Common myeloid progenitor, CD34-positive (primary cell): ENCODE measurements at regions not wholly inside any gene's neighbourhood (a gene's known extent, or its start where the extent isn't known, plus 50 kb on each side); places are given as distances from the start of the nearest gene placed in this dataset.

ENCODE experiments used
- CTCF ChIA-PET: fragments of 350-600 bp; sonication (Branson Sonifier 250); formaldehyde crosslinking; loops from one replicate; lab custom pipeline; 2021; ENCODE audit warnings: antibody characterized with exemption; lab: Charles Lee
- POLR2A ChIA-PET: fragments of 350-600 bp; sonication (Branson Sonifier 250); formaldehyde crosslinking; loops from one replicate; lab custom pipeline; 2021; ENCODE audit warnings: antibody characterized with exemption; lab: Charles Lee
- DNase-seq, 3 donors: peaks; one replicate each; pipeline versions ENCODE4 v3.0.0 to v3.0.0-alpha.2; 2013
- H3K27ac ChIP-seq, 2 experiments: 1 replicate in 1 of 2; 2 replicates in 1 of 2; pipeline ENCODE4 v1.7.0; 2013; ENCODE audit warnings: inconsistent platforms in 2 of 2, low read length in 2 of 2, mild to moderate bottlenecking in 2 of 2, low read depth in 1 of 2, moderate library complexity in 1 of 2; ENCODE audit not compliant: severe bottlenecking in 2 of 2, insufficient read depth in 1 of 2, poor library complexity in 1 of 2
- H3K27me3 ChIP-seq, 5 experiments: replicated peaks in 2 of 5; 1 replicate in 3 of 5; 2 replicates in 2 of 5; pipeline versions ENCODE4 v1.6.1 to v1.7.0; 2013; ENCODE audit warnings: low read length in 4 of 5, mild to moderate bottlenecking in 2 of 5, moderate library complexity in 2 of 5, inconsistent platforms in 1 of 5; ENCODE audit not compliant: insufficient read depth in 5 of 5, control insufficient read depth in 4 of 5
- H3K36me3 ChIP-seq, 4 experiments: 1 replicate in 2 of 4; 2 replicates in 2 of 4; pipeline versions ENCODE4 v1.6.1 to v1.7.0; 2013; ENCODE audit warnings: low read length in 3 of 4, control low read depth in 1 of 4, mild to moderate bottlenecking in 1 of 4; ENCODE audit not compliant: control insufficient read depth in 4 of 4, insufficient read depth in 4 of 4
- H3K4me1 ChIP-seq, 4 experiments: 1 replicate in 3 of 4; 2 replicates in 1 of 4; pipeline versions ENCODE4 v1.6.1 to v1.7.1; 2013; ENCODE audit warnings: low read length in 3 of 4, mild to moderate bottlenecking in 3 of 4, control low read depth in 1 of 4, inconsistent platforms in 1 of 4, moderate library complexity in 1 of 4; ENCODE audit not compliant: control insufficient read depth in 4 of 4, insufficient read depth in 4 of 4; ENCODE audit errors: control extremely low read depth in 1 of 4
- H3K4me3 ChIP-seq, 7 experiments: 1 replicate in 4 of 7; 2 replicates in 3 of 7; pipeline versions ENCODE4 v1.5.1 to v1.7.0; 2013; ENCODE audit warnings: mild to moderate bottlenecking in 7 of 7, low read length in 6 of 7, moderate library complexity in 6 of 7, inconsistent platforms in 2 of 7, low read depth in 2 of 7, control low read depth in 1 of 7; ENCODE audit not compliant: insufficient read depth in 4 of 7, control insufficient read depth in 1 of 7; ENCODE audit errors: extremely low read depth in 1 of 7
- H3K9me3 ChIP-seq, 5 experiments: 1 replicate in 4 of 5; 2 replicates in 1 of 5; pipeline versions ENCODE4 v1.6.1 to v1.7.1; 2013; ENCODE audit warnings: low read length in 4 of 5, mild to moderate bottlenecking in 2 of 5, inconsistent platforms in 1 of 5, low read depth in 1 of 5, moderate library complexity in 1 of 5; ENCODE audit not compliant: control insufficient read depth in 4 of 5, insufficient read depth in 2 of 5; ENCODE audit errors: control extremely low read depth in 1 of 5
- WGBS: methylation state at CpG from one replicate; pipeline ENCODE4 v1.1.5; 2013; ENCODE audit not compliant: insufficient coverage; 5-methylcytosine and 5-hydroxymethylcytosine counted together

- H3K4me3 ChIP-seq, result no peak overlapping the region
- no peaks in the 10 kb centered on the region for H3K27me3 ChIP-seq
- ChIA-PET POLR2A (no interaction called here), CTCF (no interaction called here)
- no peak overlapping the region for H3K27ac ChIP-seq
- no peaks in the 10 kb centered on the region for H3K9me3 ChIP-seq
- DNase-seq, result no peak
- no peaks in the 10 kb centered on the region for H3K4me1 ChIP-seq
- H3K36me3 ChIP-seq, result no peaks in the 10 kb centered on the region
- no CpG with 5 or more reads among the region's 1 CpG for WGBS
These were observed 478.3 kb upstream of the EDIL3 start for GRCh38 chr5:84863020-84863419.

- Histone ChIP-seq H3K27me3 (no peaks in the 10 kb centered on the region), H3K4me1 (no peaks in the 10 kb centered on the region), H3K36me3 (no peaks in the 10 kb centered on the region), H3K4me3 (no peak overlapping the region), H3K27ac (no peak overlapping the region), H3K9me3 (no peaks in the 10 kb centered on the region)
- WGBS, result 93% methylated on average over 6 of the region's 7 CpGs
- POLR2A ChIA-PET, result no interaction called here
- no peak for DNase-seq
- CTCF ChIA-PET, result no interaction called here
These were observed 477.5 kb upstream of the EDIL3 start for GRCh38 chr5:84862132-84862531.

- Histone ChIP-seq H3K4me1 (no peaks in the 10 kb centered on the region), H3K9me3 (peaks cover 0 to 2% (median 0%) of the 10 kb centered on the region in 5 experiments), H3K36me3 (no peaks in the 10 kb centered on the region), H3K27me3 (no peaks in the 10 kb centered on the region), H3K27ac (no peak overlapping the region), H3K4me3 (no peak overlapping the region)
- ChIA-PET CTCF (no interaction called here), POLR2A (no interaction called here)
- DNase-seq, result no peak
- WGBS, result 100% methylated on average over 1 of the region's 2 CpGs
These were observed 476.6 kb upstream of the EDIL3 start for GRCh38 chr5:84861306-84861705.

- no peaks in the 10 kb centered on the region for H3K27me3 ChIP-seq
- ChIA-PET POLR2A (no interaction called here), CTCF (no interaction called here)
- no peak overlapping the region for H3K27ac ChIP-seq
- peaks cover 0 to 2% (median 0%) of the 10 kb centered on the region in 5 experiments for H3K9me3 ChIP-seq
- no CpG with 5 or more reads among the region's 1 CpG for WGBS
- H3K4me1 ChIP-seq, result no peaks in the 10 kb centered on the region
- DNase-seq, result no peak
- no peak overlapping the region for H3K4me3 ChIP-seq
- no peaks in the 10 kb centered on the region for H3K36me3 ChIP-seq
These were observed 474.4 kb upstream of the EDIL3 start for GRCh38 chr5:84859056-84859455.

- no CpG with 5 or more reads among the region's 1 CpG for WGBS
- Histone ChIP-seq H3K27me3 (no peaks in the 10 kb centered on the region), H3K4me3 (no peak overlapping the region), H3K9me3 (peaks cover 0 to 8% (median 0%) of the 10 kb centered on the region in 5 experiments), H3K36me3 (no peaks in the 10 kb centered on the region), H3K4me1 (no peaks in the 10 kb centered on the region), H3K27ac (no peak overlapping the region)
- ChIA-PET CTCF (no interaction called here), POLR2A (no interaction called here)
- DNase-seq, result no peak
These were observed 447.0 kb upstream of the EDIL3 start for GRCh38 chr5:84831701-84832100.

GRCh38 chr5:84830265-84830664 lies 445.6 kb upstream of the EDIL3 start:
- no peak for DNase-seq
- Histone ChIP-seq H3K4me3 (no peak overlapping the region), H3K4me1 (no peaks in the 10 kb centered on the region), H3K27ac (no peak overlapping the region), H3K27me3 (no peaks in the 10 kb centered on the region), H3K36me3 (no peaks in the 10 kb centered on the region), H3K9me3 (peaks cover 0 to 8% (median 1%) of the 10 kb centered on the region in 5 experiments)
- CTCF ChIA-PET, result no interaction called here
- 92% methylated on average over 25 of the region's 28 CpGs for WGBS
- POLR2A ChIA-PET, result no interaction called here

- Histone ChIP-seq H3K27ac (no peak overlapping the region), H3K36me3 (no peaks in the 10 kb centered on the region), H3K27me3 (no peaks in the 10 kb centered on the region), H3K9me3 (peaks cover 0 to 6% (median 1%) of the 10 kb centered on the region in 5 experiments), H3K4me3 (no peak overlapping the region), H3K4me1 (no peaks in the 10 kb centered on the region)
- WGBS, result no CpG with 5 or more reads among the region's 1 CpG
- DNase-seq, result no peak
- POLR2A ChIA-PET, result no interaction called here
- CTCF ChIA-PET, result no interaction called here
These were observed 440.9 kb upstream of the EDIL3 start for GRCh38 chr5:84825606-84826005.
